ENCODE measurements at regions not wholly inside any gene's neighbourhood (a gene's known extent, or its start where the extent isn't known, plus 50 kb on each side); places are given as distances from the start of the nearest gene placed in this dataset.

DNA sequence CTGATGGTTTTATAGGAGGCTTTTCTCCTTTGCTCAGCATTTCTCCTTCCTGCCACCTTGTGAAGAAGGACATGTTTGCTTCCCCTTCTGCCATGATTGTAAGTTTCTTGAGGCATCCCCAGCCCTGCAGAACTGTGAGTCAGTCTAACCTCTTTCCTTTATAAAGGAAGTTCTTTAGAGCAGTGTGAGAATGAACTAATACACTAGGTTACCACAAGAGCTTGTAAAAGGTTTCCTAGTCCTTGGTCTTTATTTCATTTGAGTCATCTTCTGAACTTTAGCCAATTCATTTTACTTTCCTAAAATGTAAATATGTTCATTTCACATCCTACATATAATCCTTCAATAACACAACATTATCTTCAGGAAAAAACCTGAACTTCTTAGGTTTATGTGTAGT is 365.3 kb downstream of the HHIPL2 start:
- no peak for TF ChIP-seq EZH2phosphoT487 (IDR thresholded peaks at IDR 0.05; ENCODE audit: insufficient read depth, low read depth)
- no peak for TF ChIP-seq EZH2 (IDR thresholded peaks at IDR 0.05; ENCODE audit: insufficient read depth, poor library complexity, severe bottlenecking)

Data from GM23248 (cell line).